ENCODE measurements at regions not wholly inside any gene's neighbourhood (a gene's known extent, or its start where the extent isn't known, plus 50 kb on each side); places are given as distances from the start of the nearest gene placed in this dataset.

- DNase-seq = no peak
- H3K4me1 ChIP-seq (ENCODE audit: control insufficient read depth, insufficient read depth, low read length) = no peaks in the 10 kb centered on the region
- Mint-ChIP-seq H3K27ac (no peak overlapping the region), H3K4me3 (no peak overlapping the region), H3K9me3 (peaks cover 22% of the 10 kb centered on the region), H3K36me3 (ENCODE audit: low read depth) (no peaks in the 10 kb centered on the region), H3K4me1 (no peaks in the 10 kb centered on the region), H3K27me3 (ENCODE audit: insufficient read depth) (peaks cover 33% of the 10 kb centered on the region)
- H3K36me3 ChIP-seq (ENCODE audit: control insufficient read depth, insufficient read depth, low read length) = no peaks in the 10 kb centered on the region
- TF ChIP-seq, protein P1, sequence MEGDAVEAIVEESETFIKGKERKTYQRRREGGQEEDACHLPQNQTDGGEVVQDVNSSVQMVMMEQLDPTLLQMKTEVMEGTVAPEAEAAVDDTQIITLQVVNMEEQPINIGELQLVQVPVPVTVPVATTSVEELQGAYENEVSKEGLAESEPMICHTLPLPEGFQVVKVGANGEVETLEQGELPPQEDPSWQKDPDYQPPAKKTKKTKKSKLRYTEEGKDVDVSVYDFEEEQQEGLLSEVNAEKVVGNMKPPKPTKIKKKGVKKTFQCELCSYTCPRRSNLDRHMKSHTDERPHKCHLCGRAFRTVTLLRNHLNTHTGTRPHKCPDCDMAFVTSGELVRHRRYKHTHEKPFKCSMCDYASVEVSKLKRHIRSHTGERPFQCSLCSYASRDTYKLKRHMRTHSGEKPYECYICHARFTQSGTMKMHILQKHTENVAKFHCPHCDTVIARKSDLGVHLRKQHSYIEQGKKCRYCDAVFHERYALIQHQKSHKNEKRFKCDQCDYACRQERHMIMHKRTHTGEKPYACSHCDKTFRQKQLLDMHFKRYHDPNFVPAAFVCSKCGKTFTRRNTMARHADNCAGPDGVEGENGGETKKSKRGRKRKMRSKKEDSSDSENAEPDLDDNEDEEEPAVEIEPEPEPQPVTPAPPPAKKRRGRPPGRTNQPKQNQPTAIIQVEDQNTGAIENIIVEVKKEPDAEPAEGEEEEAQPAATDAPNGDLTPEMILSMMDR (conservative IDR thresholded peaks at IDR 0.05) = no peak
- WGBS, 2 experiments (ENCODE audit: insufficient coverage in 1 of 2, insufficient read length in 1 of 2) = 89 to 95% methylated on average over 4 to 7 of the region's 7 CpGs
- H3K4me3 ChIP-seq (ENCODE audit: low read length) = no peak overlapping the region
- peaks cover 11% of the 10 kb centered on the region for H3K9me3 ChIP-seq (ENCODE audit: control insufficient read depth, low read length)
- H3K27me3 ChIP-seq (ENCODE audit: control insufficient read depth, insufficient read depth, low read length, poor library complexity, severe bottlenecking) = peaks cover 5% of the 10 kb centered on the region
- no peak overlapping the region for H3K9ac ChIP-seq (ENCODE audit: extremely low read depth, low read length, poor library complexity, severe bottlenecking)
- no peak overlapping the region for H3K27ac ChIP-seq (ENCODE audit: low read depth, low read length)
These were observed 238.8 kb downstream of the RPLP1 start for GRCh38 chr15:69691307-69692015.

- no peak overlapping the region for H3K27ac Mint-ChIP-seq
- Histone ChIP-seq H3K27me3 (ENCODE audit: control insufficient read depth, insufficient read depth, low read length, poor library complexity, severe bottlenecking) (peaks cover 11% of the 10 kb centered on the region), H3K9ac (ENCODE audit: extremely low read depth, low read length, poor library complexity, severe bottlenecking) (no peak overlapping the region), H3K36me3 (ENCODE audit: control insufficient read depth, insufficient read depth, low read length) (no peaks in the 10 kb centered on the region), H3K9me3 (ENCODE audit: control insufficient read depth, low read length) (peaks cover 11% of the 10 kb centered on the region), H3K4me3 (ENCODE audit: low read length) (no peak overlapping the region), H3K4me1 (ENCODE audit: control insufficient read depth, insufficient read depth, low read length) (no peaks in the 10 kb centered on the region), H3K27ac (ENCODE audit: low read depth, low read length) (no peak overlapping the region)
- no peak for DNase-seq
- no peaks in the 10 kb centered on the region for H3K36me3 Mint-ChIP-seq (ENCODE audit: low read depth)
- TF ChIP-seq, protein P1 (conservative IDR thresholded peaks at IDR 0.05) = no peak
- no peaks in the 10 kb centered on the region for H3K4me1 Mint-ChIP-seq
- H3K9me3 Mint-ChIP-seq = peaks cover 22% of the 10 kb centered on the region
- H3K27me3 Mint-ChIP-seq (ENCODE audit: insufficient read depth) = peaks cover 33% of the 10 kb centered on the region
- WGBS, 2 experiments (ENCODE audit: insufficient coverage in 1 of 2, insufficient read length in 1 of 2) = 86 to 88% methylated on average over 2 to 3 of the region's 3 CpGs
- H3K4me3 Mint-ChIP-seq = no peak overlapping the region
These were observed 239.7 kb downstream of the RPLP1 start for GRCh38 chr15:69692342-69692741.

DNA sequence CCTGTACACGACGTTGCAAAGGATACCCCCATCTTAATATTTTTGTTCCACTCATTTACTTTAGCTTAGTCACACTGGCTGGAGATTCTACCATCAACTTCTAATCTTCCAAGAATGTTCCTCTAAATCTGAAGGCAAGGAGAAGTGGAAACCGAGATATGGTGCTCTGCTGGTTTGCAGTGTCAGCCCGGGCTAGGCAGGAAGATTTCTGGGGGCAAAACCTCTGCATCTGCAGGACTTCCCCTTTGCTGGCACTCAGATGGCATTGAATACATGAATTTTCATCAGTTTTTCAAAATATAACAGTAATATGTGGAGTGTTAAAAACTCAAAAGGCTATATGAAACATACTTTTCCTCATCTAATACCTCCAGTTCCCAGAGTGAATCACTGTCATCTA is 240.4 kb downstream of the RPLP1 start:
- Mint-ChIP-seq H3K4me3 (no peak overlapping the region), H3K27me3 (ENCODE audit: insufficient read depth) (peaks cover 30% of the 10 kb centered on the region), H3K36me3 (ENCODE audit: low read depth) (no peaks in the 10 kb centered on the region)

More for the DNA sequence above, 240.4 kb downstream of the RPLP1 start:
- no peak overlapping the region for H3K9ac ChIP-seq (ENCODE audit: extremely low read depth, low read length, poor library complexity, severe bottlenecking)
- no peaks in the 10 kb centered on the region for H3K4me1 Mint-ChIP-seq
- 93 to 95% methylated on average over 2 to 4 of the region's 4 CpGs for WGBS, 2 experiments (ENCODE audit: insufficient coverage in 1 of 2, insufficient read length in 1 of 2)
- no peak overlapping the region for H3K27ac ChIP-seq (ENCODE audit: low read depth, low read length)
- H3K36me3 ChIP-seq (ENCODE audit: control insufficient read depth, insufficient read depth, low read length) = no peaks in the 10 kb centered on the region
- peaks cover 22% of the 10 kb centered on the region for H3K9me3 Mint-ChIP-seq
- no peak overlapping the region for H3K27ac Mint-ChIP-seq
- DNase-seq = no peak
- H3K9me3 ChIP-seq (ENCODE audit: control insufficient read depth, low read length) = peaks cover 11% of the 10 kb centered on the region
- TF ChIP-seq, protein P1 (conservative IDR thresholded peaks at IDR 0.05) = no peak
- no peak overlapping the region for H3K4me3 ChIP-seq (ENCODE audit: low read length)
- H3K27me3 ChIP-seq (ENCODE audit: control insufficient read depth, insufficient read depth, low read length, poor library complexity, severe bottlenecking) = peaks cover 11% of the 10 kb centered on the region
- H3K4me1 ChIP-seq (ENCODE audit: control insufficient read depth, insufficient read depth, low read length) = no peaks in the 10 kb centered on the region

All from endodermal cell (in vitro differentiated cells).